ENCODE measurements at regions not wholly inside any gene's neighbourhood (a gene's known extent, or its start where the extent isn't known, plus 50 kb on each side); places are given as distances from the start of the nearest gene placed in this dataset.

- no TSS peak for BruUV-seq (replicated peaks)
- Histone ChIP-seq H3K36me3 (ENCODE audit: control insufficient read depth, insufficient read depth, low read length) (no peaks in the 10 kb centered on the region), H3K4me1 (ENCODE audit: control insufficient read depth, insufficient read depth, low read length) (no peaks in the 10 kb centered on the region), H3K9me3 (ENCODE audit: control insufficient read depth, insufficient read depth, low read depth, low read length) (no peaks in the 10 kb centered on the region), H3K4me3 (ENCODE audit: low read depth in 2 of 2, low read length in 2 of 2) (no peak overlapping the region), H3K27me3 (ENCODE audit: control insufficient read depth, insufficient read depth, low read length) (no peaks in the 10 kb centered on the region; the same call in 1 of the 2 replicates), H3K27ac (ENCODE audit: low read length) (no peak overlapping the region)
- ChIA-PET CTCF (no interaction called here), POLR2A (no interaction called here)
- no peak for DNase-seq (ENCODE audit: low read depth, low spot score)
- TF ChIP-seq, protein P1, sequence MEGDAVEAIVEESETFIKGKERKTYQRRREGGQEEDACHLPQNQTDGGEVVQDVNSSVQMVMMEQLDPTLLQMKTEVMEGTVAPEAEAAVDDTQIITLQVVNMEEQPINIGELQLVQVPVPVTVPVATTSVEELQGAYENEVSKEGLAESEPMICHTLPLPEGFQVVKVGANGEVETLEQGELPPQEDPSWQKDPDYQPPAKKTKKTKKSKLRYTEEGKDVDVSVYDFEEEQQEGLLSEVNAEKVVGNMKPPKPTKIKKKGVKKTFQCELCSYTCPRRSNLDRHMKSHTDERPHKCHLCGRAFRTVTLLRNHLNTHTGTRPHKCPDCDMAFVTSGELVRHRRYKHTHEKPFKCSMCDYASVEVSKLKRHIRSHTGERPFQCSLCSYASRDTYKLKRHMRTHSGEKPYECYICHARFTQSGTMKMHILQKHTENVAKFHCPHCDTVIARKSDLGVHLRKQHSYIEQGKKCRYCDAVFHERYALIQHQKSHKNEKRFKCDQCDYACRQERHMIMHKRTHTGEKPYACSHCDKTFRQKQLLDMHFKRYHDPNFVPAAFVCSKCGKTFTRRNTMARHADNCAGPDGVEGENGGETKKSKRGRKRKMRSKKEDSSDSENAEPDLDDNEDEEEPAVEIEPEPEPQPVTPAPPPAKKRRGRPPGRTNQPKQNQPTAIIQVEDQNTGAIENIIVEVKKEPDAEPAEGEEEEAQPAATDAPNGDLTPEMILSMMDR (IDR thresholded peaks at IDR 0.05) = no peak
- TF ChIP-seq SIN3A (IDR thresholded peaks at IDR 0.05; ENCODE audit: borderline replicate concordance, insufficient read depth, low read depth, low read length) (no peak), POLR2AphosphoS5 (IDR thresholded peaks at IDR 0.05; ENCODE audit: low read depth, low read length) (no peak), REST (IDR thresholded peaks at IDR 0.05; ENCODE audit: insufficient read depth in 1 of 2, low read depth in 2 of 2, low read length in 1 of 2) (no peak), TCF7L2 (IDR thresholded peaks at IDR 0.05; ENCODE audit: low read depth, low read length) (no peak)
- no peak for ATAC-seq
- in situ Hi-C loops (cut with HindIII; ENCODE audit: low pct_unique_long_range_greater_than_20kb, low sequenced_read_pairs) = no loop called here
- intact Hi-C loops (cut with micrococcal nuclease; ENCODE audit: unreplicated experiment) = no loop called here
Observed at GRCh38 chr6:150314230-150315188, 54.3 kb upstream of the IYD start.

DNA sequence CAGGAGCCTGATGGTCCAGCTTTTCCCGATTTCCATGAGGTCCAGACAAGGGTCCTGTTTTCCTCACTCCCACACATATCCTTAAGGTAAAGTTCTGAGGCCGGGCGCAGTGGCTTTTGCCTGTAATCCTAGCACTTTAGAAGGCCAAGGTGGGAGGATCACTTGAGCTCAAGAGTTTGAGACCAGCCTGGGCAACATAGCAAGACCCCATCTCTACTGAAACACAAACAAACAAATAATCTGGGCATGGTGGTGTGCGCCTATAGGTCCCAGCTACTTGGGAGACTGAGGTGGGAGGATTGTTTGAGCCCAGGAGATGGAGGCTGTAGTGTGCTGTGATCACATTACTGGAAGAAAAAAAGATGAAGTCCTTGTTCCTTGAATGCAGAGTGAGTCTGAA lies 53.2 kb upstream of the IYD start:
- ATAC-seq = no peak
- CTCF ChIA-PET = no interaction called here
- H3K36me3 ChIP-seq (ENCODE audit: control insufficient read depth, insufficient read depth, low read length) = no peaks in the 10 kb centered on the region
- no peak overlapping the region for H3K27ac ChIP-seq (ENCODE audit: low read length)
- no peaks in the 10 kb centered on the region for H3K9me3 ChIP-seq (ENCODE audit: control insufficient read depth, insufficient read depth, low read depth, low read length)
- TF ChIP-seq POLR2AphosphoS5 (IDR thresholded peaks at IDR 0.05; ENCODE audit: low read depth, low read length) = no peak
- TF ChIP-seq, protein P1 (IDR thresholded peaks at IDR 0.05) = no peak
- no peak for TF ChIP-seq SIN3A (IDR thresholded peaks at IDR 0.05; ENCODE audit: borderline replicate concordance, insufficient read depth, low read depth, low read length)
- no peak for TF ChIP-seq TCF7L2 (IDR thresholded peaks at IDR 0.05; ENCODE audit: low read depth, low read length)
- TF ChIP-seq REST (IDR thresholded peaks at IDR 0.05; ENCODE audit: insufficient read depth in 1 of 2, low read depth in 2 of 2, low read length in 1 of 2) = no peak
- in situ Hi-C loops (cut with HindIII; ENCODE audit: low pct_unique_long_range_greater_than_20kb, low sequenced_read_pairs) (no loop called here), intact Hi-C loops (cut with micrococcal nuclease; ENCODE audit: unreplicated experiment) (no loop called here)
- POLR2A ChIA-PET = no interaction called here
- no peak overlapping the region for H3K4me3 ChIP-seq (ENCODE audit: low read depth in 2 of 2, low read length in 2 of 2)
- no peak for DNase-seq (ENCODE audit: low read depth, low spot score)
- no peaks in the 10 kb centered on the region for H3K27me3 ChIP-seq (ENCODE audit: control insufficient read depth, insufficient read depth, low read length)
- H3K4me1 ChIP-seq (ENCODE audit: control insufficient read depth, insufficient read depth, low read length) = no peaks in the 10 kb centered on the region
- no TSS peak for BruUV-seq (replicated peaks)

Measured in Panc1 (cell line).